Testis (tissue), 2 donors: ENCODE measurements at regions not wholly inside any gene's neighbourhood (a gene's known extent, or its start where the extent isn't known, plus 50 kb on each side); places are given as distances from the start of the nearest gene placed in this dataset.

Experiments used
- DNase-seq: peaks from one replicate; pipeline ENCODE4 v3.0.0-alpha.2; 2019
- H3K27ac ChIP-seq, 2 donors: fragments of 200-600 bp; sonication (generic); one replicate each; pipeline ENCODE4 v1.5.1; 2019
- H3K27me3 ChIP-seq: fragments of 200-600 bp; sonication (generic); one replicate; pipeline ENCODE4 v1.5.1; 2019
- H3K36me3 ChIP-seq: fragments of 200-600 bp; sonication (generic); one replicate; pipeline ENCODE4 v1.5.1; 2017; ENCODE audit warnings: low read depth; ENCODE audit errors: missing control alignments
- H3K4me1 ChIP-seq: fragments of 200-600 bp; sonication (generic); one replicate; pipeline ENCODE4 v1.5.1; 2019
- H3K4me3 ChIP-seq, 2 donors: fragments of 200-600 bp; sonication (generic); one replicate each; pipeline ENCODE4 v1.5.1; 2017 to 2019
- H3K9me3 ChIP-seq: fragments of 200-600 bp; sonication (generic); one replicate; pipeline ENCODE4 v1.5.1; 2017
- CTCF ChIP-seq, 3 experiments: fragments of 450-650 bp in 2 of 3; fragments of 200-600 bp in 1 of 3; sonication (generic) in 1 of 3; IDR thresholded peaks; one replicate each; pipeline ENCODE4 v1.5.1; 2016 to 2019; ENCODE audit warnings: antibody characterized with exemption in 3 of 3, mild to moderate bottlenecking in 2 of 3, moderate library complexity in 1 of 3
- POLR2A ChIP-seq: fragments of 450-650 bp; IDR thresholded peaks from one replicate; pipeline ENCODE4 v1.6.1; 2017; ENCODE audit warnings: antibody characterized with exemption, mild to moderate bottlenecking, moderate library complexity
- WGBS, 2 donors: methylation state at CpG; one replicate each; pipeline ENCODE4 v1.1.5; 2018; 5-methylcytosine and 5-hydroxymethylcytosine counted together
- intact Hi-C: fragments of 100-400 bp; cut with DNase I; formaldehyde crosslinking; loops from one replicate; pipeline ENCODE4 v1.15.1; 2023; ENCODE audit warnings: low total_unique reads

GRCh38 chr17:13978478-13978877, 90.8 kb upstream of the COX10 start:
- WGBS, 2 donors: 95 to 96% methylated on average over 1 of the region's 1 CpG
- TF ChIP-seq CTCF (IDR thresholded peaks at IDR 0.05) (no peak), POLR2A (no peak)
- H3K27ac ChIP-seq: no peak overlapping the region
- no peaks in the 10 kb centered on the region for H3K4me1 ChIP-seq
- no peak overlapping the region for H3K4me3 ChIP-seq
- no peaks in the 10 kb centered on the region for H3K9me3 ChIP-seq
- intact Hi-C loops: no loop called here
- H3K36me3 ChIP-seq: no peaks in the 10 kb centered on the region
- DNase-seq: no peak
- no peaks in the 10 kb centered on the region for H3K27me3 ChIP-seq

- intact Hi-C loops: no loop called here
- DNase-seq: no peak
- TF ChIP-seq POLR2A: no peak
- TF ChIP-seq CTCF (IDR thresholded peaks at IDR 0.05): no peak
Observed at GRCh38 chr17:13981881-13982280, 87.4 kb upstream of the COX10 start.

GRCh38 chr17:13984956-13985355, 84.3 kb upstream of the COX10 start:
- no peak for DNase-seq
- Histone ChIP-seq H3K4me3 (no peak overlapping the region), H3K4me1 (no peaks in the 10 kb centered on the region), H3K9me3 (no peaks in the 10 kb centered on the region), H3K36me3 (no peaks in the 10 kb centered on the region), H3K27ac (no peak overlapping the region), H3K27me3 (no peaks in the 10 kb centered on the region)
- 49 to 64% methylated on average over 6 of the region's 6 CpGs for WGBS, 2 donors
- TF ChIP-seq POLR2A (no peak), CTCF (IDR thresholded peaks at IDR 0.05) (no peak)
- intact Hi-C loops: no loop called here

More at GRCh38 chr17:13981881-13982280, 87.4 kb upstream of the COX10 start:
- no peaks in the 10 kb centered on the region for H3K9me3 ChIP-seq
- H3K4me1 ChIP-seq: no peaks in the 10 kb centered on the region
- no peak overlapping the region for H3K27ac ChIP-seq
- WGBS, 2 donors: 26 to 47% methylated on average over 3 of the region's 3 CpGs
- no peaks in the 10 kb centered on the region for H3K36me3 ChIP-seq
- no peak overlapping the region for H3K4me3 ChIP-seq
- H3K27me3 ChIP-seq: no peaks in the 10 kb centered on the region

DNA sequence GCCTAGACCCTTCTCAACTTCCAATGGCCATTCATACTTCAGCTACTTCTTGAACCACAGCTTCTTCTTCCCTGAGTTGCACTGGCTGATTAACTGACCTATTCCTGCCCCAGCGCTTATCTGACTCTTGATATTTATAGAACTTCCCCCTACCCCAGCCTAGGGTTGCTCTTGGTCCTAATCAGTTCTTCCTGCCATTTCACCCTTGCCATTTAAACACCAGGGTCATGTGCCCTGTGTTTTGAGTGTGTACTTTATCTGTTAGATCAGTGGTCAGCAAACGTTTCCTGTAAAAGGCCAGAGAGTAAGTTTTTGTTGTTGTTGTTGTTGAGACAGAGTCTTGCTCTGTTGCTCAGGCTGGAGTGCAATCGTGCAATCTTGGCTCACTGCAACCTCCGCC, 82.4 kb upstream of the COX10 start:
- Histone ChIP-seq H3K27ac (no peak overlapping the region), H3K4me1 (no peaks in the 10 kb centered on the region), H3K9me3 (no peaks in the 10 kb centered on the region), H3K4me3 (no peak overlapping the region), H3K36me3 (no peaks in the 10 kb centered on the region), H3K27me3 (no peaks in the 10 kb centered on the region)
- WGBS, 2 donors: 74 to 86% methylated on average over 4 of the region's 4 CpGs
- TF ChIP-seq CTCF (IDR thresholded peaks at IDR 0.05) (no peak), POLR2A (no peak)
- intact Hi-C loops: no loop called here
- no peak for DNase-seq

DNA sequence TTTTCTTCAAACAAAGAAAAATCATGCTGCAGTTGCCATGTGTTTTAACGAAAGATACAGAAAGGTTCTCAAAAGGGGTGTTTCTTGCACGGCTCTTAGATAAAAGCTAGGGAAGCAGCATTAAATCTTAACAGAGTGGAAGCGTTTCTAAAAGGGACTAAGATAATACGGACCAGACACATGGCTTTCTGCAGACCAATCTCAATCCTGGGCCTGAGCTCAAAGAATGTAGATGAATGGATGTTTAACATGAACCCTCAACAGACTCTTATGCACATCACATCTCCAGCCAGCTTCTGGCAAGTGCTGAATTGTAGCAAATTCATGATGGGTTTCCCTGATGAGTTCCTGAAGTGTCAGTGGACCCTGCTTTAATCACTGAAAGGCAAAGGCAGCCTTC, 80.2 kb upstream of the COX10 start:
- Histone ChIP-seq H3K36me3 (no peaks in the 10 kb centered on the region), H3K4me1 (no peaks in the 10 kb centered on the region), H3K27me3 (no peaks in the 10 kb centered on the region), H3K27ac (no peak overlapping the region), H3K4me3 (no peak overlapping the region), H3K9me3 (no peaks in the 10 kb centered on the region)
- intact Hi-C loops: no loop called here
- DNase-seq: no peak
- no peak for TF ChIP-seq CTCF (IDR thresholded peaks at IDR 0.05)
- TF ChIP-seq POLR2A: no peak
- 66 to 87% methylated on average over 4 of the region's 4 CpGs for WGBS, 2 donors
